Lower leg skin (tissue), 3 donors: ENCODE measurements at regions not wholly inside any gene's neighbourhood (a gene's known extent, or its start where the extent isn't known, plus 50 kb on each side); places are given as distances from the start of the nearest gene placed in this dataset.

ENCODE experiments used
- POLR2A ChIP-seq, 2 donors: fragments of 450-650 bp; IDR thresholded peaks; one replicate each; pipeline ENCODE4 v1.6.1; 2016 to 2017; ENCODE audit warnings: antibody characterized with exemption in 2 of 2, mild to moderate bottlenecking in 1 of 2, moderate library complexity in 1 of 2
- TF ChIP-seq, protein P1 (sequence below), 3 donors: fragments of 450-650 bp; IDR thresholded peaks; one replicate each; pipeline ENCODE4 v1.5.1; 2016; ENCODE audit warnings: antibody characterized with exemption in 3 of 3, mild to moderate bottlenecking in 3 of 3, moderate library complexity in 2 of 3

DNA sequence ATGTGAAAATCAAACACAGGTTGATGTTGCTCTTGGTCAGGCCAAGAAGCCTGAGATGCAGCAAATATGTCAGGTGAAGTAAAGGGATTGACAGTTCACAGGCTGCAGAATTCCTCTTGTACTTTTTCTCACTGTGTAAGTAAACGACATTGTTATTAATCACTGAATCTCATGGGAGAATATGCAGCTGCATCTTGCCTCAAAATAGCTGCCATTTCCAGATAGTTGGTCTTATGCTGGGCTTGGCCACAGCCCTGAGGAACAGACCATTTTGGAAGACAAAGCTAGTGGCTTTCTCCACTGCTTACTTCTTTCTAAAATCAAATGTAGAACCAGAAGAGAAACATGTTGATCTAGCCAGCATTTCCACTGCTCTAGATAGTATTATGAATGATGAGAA lies 403.4 kb upstream of the NR3C2 start:
- TF ChIP-seq, protein P1, sequence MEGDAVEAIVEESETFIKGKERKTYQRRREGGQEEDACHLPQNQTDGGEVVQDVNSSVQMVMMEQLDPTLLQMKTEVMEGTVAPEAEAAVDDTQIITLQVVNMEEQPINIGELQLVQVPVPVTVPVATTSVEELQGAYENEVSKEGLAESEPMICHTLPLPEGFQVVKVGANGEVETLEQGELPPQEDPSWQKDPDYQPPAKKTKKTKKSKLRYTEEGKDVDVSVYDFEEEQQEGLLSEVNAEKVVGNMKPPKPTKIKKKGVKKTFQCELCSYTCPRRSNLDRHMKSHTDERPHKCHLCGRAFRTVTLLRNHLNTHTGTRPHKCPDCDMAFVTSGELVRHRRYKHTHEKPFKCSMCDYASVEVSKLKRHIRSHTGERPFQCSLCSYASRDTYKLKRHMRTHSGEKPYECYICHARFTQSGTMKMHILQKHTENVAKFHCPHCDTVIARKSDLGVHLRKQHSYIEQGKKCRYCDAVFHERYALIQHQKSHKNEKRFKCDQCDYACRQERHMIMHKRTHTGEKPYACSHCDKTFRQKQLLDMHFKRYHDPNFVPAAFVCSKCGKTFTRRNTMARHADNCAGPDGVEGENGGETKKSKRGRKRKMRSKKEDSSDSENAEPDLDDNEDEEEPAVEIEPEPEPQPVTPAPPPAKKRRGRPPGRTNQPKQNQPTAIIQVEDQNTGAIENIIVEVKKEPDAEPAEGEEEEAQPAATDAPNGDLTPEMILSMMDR (IDR thresholded peaks at IDR 0.05): no peak
- TF ChIP-seq POLR2A (IDR thresholded peaks at IDR 0.05): no peak
